ENCODE measurements at regions not wholly inside any gene's neighbourhood (a gene's known extent, or its start where the extent isn't known, plus 50 kb on each side); places are given as distances from the start of the nearest gene placed in this dataset.
"Not testable (repeated sequence)": the region's sequence is repeated elsewhere in the genome, so short reads cannot be mapped to it uniquely, and the experiment has no call there.

- peak; percentile 56; the same call in 1 of the 2 replicates for TF ChIP-seq ZNF776 (CRISPR knock-in tag; IDR thresholded peaks at IDR 0.05)
Measured at GRCh38 chr3:197456261-197457091, 99.3 kb downstream of the BDH1 start (continued).

- H4K20me1 ChIP-seq (ENCODE audit: insufficient read depth, low read length); H3K79me2 ChIP-seq (ENCODE audit: insufficient read depth, low read length); BruUV-seq (replicated peaks); ATAC-seq; H2AFZ ChIP-seq (ENCODE audit: low read length); H3K4me2 ChIP-seq (ENCODE audit: low read depth, low read length); H3K27me3 ChIP-seq (ENCODE audit: control insufficient read depth in 1 of 2, insufficient read depth in 2 of 2, low read length in 2 of 2); H3K9ac ChIP-seq (ENCODE audit: insufficient read depth, low read depth, low read length); FAIRE-seq; H3K27ac ChIP-seq (ENCODE audit: extremely low read length, insufficient read depth, low read length); H3K36me3 ChIP-seq (replicated peaks in 1 of 2; ENCODE audit: control insufficient read depth in 1 of 2, insufficient read depth in 2 of 2, low read length in 2 of 2); DNase-seq (ENCODE audit: low spot score); intact Hi-C loops (cut with micrococcal nuclease; ENCODE audit: unreplicated experiment); H3K9me3 ChIP-seq (ENCODE audit: low read length); H3K4me3 ChIP-seq (replicated peaks in 1 of 3; ENCODE audit: insufficient read depth in 1 of 3, low read depth in 2 of 3, low read length in 3 of 3): not testable (repeated sequence)
- WGBS (ENCODE audit: low lambda C conversion rate): 84% methylated on average over 2 of the region's 2 CpGs
- ChIA-PET CTCF (ENCODE audit: low intra/inter-chr PET ratio, low total read pairs) (interaction anchor here (1.5 kb wide), 1 partner anchor 198 kb away, joined by 4 read pairs; no protein-coding TSS in a partner anchor), POLR2A (interaction anchor here (1.9 kb wide), 1 partner anchor 85 kb away, joined by 5 read pairs; no protein-coding TSS in a partner anchor)
- in situ Hi-C loops (cut with HindIII; ENCODE audit: extremely low pct_ligation_motif_present, low pct_unique_long_range_greater_than_20kb): loop anchor here (10.0 kb wide), 1 partner anchor 190 kb away; no protein-coding TSS in a partner anchor
- peaks cover 41% of the 10 kb centered on the region for H3K4me1 ChIP-seq (ENCODE audit: insufficient read depth, low read length)
Measured at GRCh38 chr3:197454841-197455240, 100.9 kb downstream of the BDH1 start.

GRCh38 chr3:197454014-197454413, 101.8 kb downstream of the BDH1 start:
- Histone ChIP-seq H3K27me3 (ENCODE audit: control insufficient read depth in 1 of 2, insufficient read depth in 2 of 2, low read length in 2 of 2) (no peaks in the 10 kb centered on the region), H4K20me1 (ENCODE audit: insufficient read depth, low read length) (no peaks in the 10 kb centered on the region), H3K79me2 (ENCODE audit: insufficient read depth, low read length) (peaks cover 3% of the 10 kb centered on the region), H3K4me3 (replicated peaks in 1 of 3; ENCODE audit: insufficient read depth in 1 of 3, low read depth in 2 of 3, low read length in 3 of 3) (no peak overlapping the region), H2AFZ (ENCODE audit: low read length) (no peak overlapping the region), H3K9me3 (ENCODE audit: low read length) (no peaks in the 10 kb centered on the region), H3K4me2 (ENCODE audit: low read depth, low read length) (no peak overlapping the region), H3K36me3 (replicated peaks in 1 of 2; ENCODE audit: control insufficient read depth in 1 of 2, insufficient read depth in 2 of 2, low read length in 2 of 2) (no peaks in the 10 kb centered on the region), H3K4me1 (ENCODE audit: insufficient read depth, low read length) (peaks cover 38% of the 10 kb centered on the region), H3K9ac (ENCODE audit: insufficient read depth, low read depth, low read length) (no peak overlapping the region), H3K27ac (ENCODE audit: extremely low read length, insufficient read depth, low read length) (no peak overlapping the region)
- WGBS (ENCODE audit: low lambda C conversion rate): 32% methylated on average over 3 of the region's 3 CpGs
- in situ Hi-C loops (cut with HindIII; ENCODE audit: extremely low pct_ligation_motif_present, low pct_unique_long_range_greater_than_20kb): loop anchor here (10.0 kb wide), 1 partner anchor 189 kb away; no protein-coding TSS in a partner anchor
- CTCF ChIA-PET (ENCODE audit: low intra/inter-chr PET ratio, low total read pairs): interaction anchor here (1.5 kb wide), 1 partner anchor 197 kb away, joined by 4 read pairs; no protein-coding TSS in a partner anchor
- FAIRE-seq (peak; percentile 84), ATAC-seq (peak; percentile 25; the same call in 2 of the 3 replicates), DNase-seq (ENCODE audit: low spot score) (peak; percentile 49)
- intact Hi-C loops (cut with micrococcal nuclease; ENCODE audit: unreplicated experiment): no loop called here
- BruUV-seq (replicated peaks): no TSS peak
- POLR2A ChIA-PET: interaction anchor here (0.7 to 1.3 kb wide), 4 partner anchors 13 to 156 kb away, joined by 3 to 4 read pairs (median 3); no protein-coding TSS in a partner anchor
- TF ChIP-seq ZNF513 (CRISPR knock-in tag; conservative IDR thresholded peaks at IDR 0.05): no peak
- TF ChIP-seq JUNB (CRISPR knock-in tag; IDR thresholded peaks at IDR 0.05; ENCODE audit: borderline replicate concordance): no peak
- TF ChIP-seq EHMT2 (IDR thresholded peaks at IDR 0.05; ENCODE audit: borderline replicate concordance, low read depth, low read length): no peak
- no peak for TF ChIP-seq EEA1 (CRISPR knock-in tag; IDR thresholded peaks at IDR 0.05; ENCODE audit: borderline replicate concordance)
- no peak for TF ChIP-seq NCOA1 (CRISPR knock-in tag; IDR thresholded peaks at IDR 0.05)
- TF ChIP-seq SMC3 (IDR thresholded peaks at IDR 0.05; ENCODE audit: low read length): peak; percentile 89
- TF ChIP-seq ADNP (CRISPR knock-in tag; IDR thresholded peaks at IDR 0.05): no peak
- TF ChIP-seq RELA (CRISPR knock-in tag; IDR thresholded peaks at IDR 0.05): no peak
- TF ChIP-seq ZBTB39 (CRISPR knock-in tag; IDR thresholded peaks at IDR 0.05): no peak
- no peak for TF ChIP-seq ZNF343 (CRISPR knock-in tag; IDR thresholded peaks at IDR 0.05)

Data from HepG2 (cell line).